GDM1 (cell line): ENCODE measurements at regions not wholly inside any gene's neighbourhood (a gene's known extent, or its start where the extent isn't known, plus 50 kb on each side); places are given as distances from the start of the nearest gene placed in this dataset.
"Not testable (repeated sequence)": the region's sequence is repeated elsewhere in the genome, so short reads cannot be mapped to it uniquely, and the experiment has no call there.

Source experiments
- DNase-seq: peaks from one replicate; lab custom pipeline; 2025; lab: John Stamatoyannopoulos, UW

DNA sequence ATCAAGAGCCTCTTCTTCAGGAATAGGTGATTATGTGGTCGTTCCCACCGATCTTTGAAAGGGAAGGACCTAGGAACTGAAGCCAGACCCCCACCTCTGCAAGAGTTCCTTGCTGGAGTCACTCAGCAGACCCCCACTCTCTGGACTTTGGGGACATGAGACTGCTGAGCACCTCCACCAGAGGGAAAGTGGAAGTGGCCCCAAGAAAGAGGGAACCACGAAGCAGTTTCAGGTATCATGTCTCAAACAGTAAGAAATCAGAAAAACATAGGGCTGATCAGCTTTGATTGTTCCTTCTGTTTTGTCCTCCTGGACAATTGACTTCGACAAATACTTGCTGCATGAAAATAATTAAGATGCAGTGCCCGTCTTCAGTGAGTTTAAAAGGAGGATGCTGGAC lies 84.2 kb upstream of the ADORA2B start:
- not testable (repeated sequence) for DNase-seq

DNA sequence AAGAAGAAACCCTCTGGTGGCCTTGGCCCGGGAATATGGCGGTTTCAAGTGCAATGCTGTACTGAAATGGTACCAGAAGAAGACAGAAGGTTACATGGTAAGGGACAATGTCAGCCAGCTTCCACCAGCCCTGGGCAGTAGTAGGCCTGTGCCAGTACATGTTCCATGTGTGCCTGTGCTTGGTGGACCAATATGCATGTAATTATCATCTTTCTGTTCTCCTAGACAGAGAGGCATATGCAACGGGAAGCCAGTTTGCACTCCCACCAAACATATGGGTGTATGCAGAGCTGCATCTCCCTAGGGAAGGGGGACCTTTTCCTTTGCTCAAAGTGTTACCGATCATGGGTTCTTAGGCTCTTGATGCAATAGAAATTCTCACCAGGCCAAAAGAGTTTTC lies 80.9 kb upstream of the ADORA2B start:
- DNase-seq = not testable (repeated sequence)

DNA sequence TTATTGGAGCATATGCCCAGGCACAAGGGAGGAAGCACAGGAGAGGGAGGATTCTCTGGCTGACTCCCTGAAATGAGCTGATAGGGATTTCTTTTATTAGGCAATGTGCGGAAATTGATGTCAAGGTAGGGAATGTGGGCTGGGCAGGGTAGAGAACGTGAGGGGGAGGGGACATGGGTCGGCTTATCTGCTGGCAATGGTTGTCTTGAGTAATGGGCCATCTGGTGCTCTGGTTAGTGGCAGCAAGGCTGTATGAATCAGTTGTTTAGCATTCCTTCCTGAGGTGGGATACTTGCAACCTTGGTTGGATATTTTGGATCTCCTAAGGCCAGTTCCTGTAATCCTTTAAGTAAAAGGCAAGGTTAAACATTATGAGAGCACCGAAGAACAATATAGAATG lies 80.5 kb upstream of the ADORA2B start:
- not testable (repeated sequence) for DNase-seq

DNA sequence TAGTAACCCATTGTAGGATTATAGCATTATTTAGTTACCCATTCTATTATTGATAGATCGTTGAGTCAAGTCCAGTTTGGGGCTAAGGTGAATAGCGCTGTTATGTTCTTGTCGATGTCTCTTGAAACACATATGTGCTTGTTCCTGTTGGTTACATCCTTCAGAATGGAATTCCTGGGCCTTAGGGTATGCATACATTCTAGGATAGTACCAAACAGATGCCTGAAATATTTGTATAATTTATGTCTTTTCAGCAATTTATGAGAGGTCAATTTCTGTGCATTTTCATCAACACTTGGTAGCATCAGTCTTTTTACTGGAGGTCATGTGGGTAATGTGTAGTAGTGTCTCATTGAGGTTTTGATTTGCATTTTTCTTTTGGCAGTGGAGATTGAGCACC lies 78.9 kb upstream of the ADORA2B start:
- not testable (repeated sequence) for DNase-seq

DNA sequence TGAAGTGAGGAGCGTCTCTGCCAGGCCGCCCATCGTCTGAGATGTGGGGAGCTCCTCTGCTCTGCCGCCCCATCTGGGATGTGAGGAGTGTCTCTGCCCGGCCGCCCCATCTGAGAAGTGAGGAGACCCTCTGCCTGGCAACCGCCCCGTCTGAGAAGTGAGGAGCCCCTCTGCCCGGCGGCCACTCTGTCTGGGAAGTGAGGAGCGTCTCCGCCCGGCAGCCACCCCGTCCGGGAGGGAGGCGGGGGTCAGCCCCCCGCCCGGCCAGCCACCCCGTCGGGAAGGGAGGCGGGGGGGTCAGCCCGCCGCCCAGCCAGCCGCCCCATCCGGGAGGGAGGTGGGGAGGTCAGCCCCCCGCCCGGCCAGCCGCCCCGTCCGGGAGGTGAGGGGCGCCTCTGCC lies 77.6 kb upstream of the ADORA2B start:
- not testable (repeated sequence) for DNase-seq

DNA sequence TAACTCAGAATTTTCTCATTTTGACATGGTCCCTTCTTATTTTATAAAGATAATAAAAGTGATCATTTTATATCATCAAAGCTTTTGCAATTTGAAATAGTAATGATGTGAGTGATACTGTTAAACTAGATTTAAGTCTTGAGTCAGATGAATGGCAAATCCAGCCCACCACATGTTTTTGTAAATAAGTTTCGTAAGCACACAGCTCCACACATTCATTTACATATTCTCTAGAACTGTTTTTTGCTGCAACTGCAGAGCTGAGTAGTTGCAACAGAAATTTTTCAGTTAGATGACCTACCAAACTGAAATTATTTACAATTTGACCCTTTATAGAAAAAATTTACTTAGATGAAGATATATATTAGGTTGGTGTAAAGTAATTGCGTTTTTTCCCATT lies 75.1 kb upstream of the ADORA2B start:
- DNase-seq = not testable (repeated sequence)

DNA sequence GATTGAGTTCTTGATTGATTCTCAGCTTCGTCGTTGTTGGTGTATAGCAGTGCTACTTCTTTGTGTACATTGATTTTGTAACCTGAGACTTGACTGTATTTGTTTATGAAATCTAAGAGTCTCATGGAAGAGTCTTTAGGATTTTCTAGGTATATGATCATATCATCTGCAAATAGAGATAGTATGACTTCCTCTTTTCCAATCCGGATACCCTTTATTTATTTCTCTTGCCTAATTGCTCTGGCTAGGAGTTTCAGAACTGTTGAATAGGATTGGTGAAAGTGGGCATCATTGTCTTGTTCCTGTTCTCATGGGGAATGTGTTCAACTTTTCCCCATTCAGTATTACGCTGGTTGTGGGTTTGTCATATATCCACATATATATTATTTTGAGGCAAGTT lies 72.3 kb upstream of the ADORA2B start:
- DNase-seq = not testable (repeated sequence)

DNA sequence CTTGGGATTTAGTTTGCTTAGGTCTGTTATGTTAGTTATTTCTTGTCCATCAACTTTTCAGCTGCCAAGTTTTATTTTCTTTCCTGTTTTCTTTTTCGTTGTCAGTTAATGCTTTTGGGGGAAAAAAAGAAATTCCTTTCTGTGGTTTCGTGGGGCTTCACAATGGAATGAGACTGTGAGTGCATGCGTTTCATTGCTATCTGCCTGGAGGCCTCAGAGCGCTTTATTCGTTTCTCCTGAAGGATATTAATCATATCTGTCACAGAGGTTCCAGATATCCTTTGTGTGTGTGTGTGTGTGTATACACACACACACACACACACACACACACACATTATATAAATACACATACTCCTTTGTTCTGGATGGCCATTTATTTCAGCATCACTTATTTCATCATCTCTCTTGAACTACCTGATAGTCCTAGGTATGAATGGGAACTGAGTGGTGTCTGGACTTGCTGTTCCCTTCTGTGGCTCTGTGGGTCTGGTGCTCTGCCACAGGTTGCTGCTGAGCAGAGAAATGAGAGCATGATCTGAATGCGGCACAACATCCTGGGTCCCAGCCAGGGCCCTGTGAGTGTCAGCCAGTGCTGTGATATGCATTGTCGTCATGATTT lies 66.9 kb upstream of the ADORA2B start:
- not testable (repeated sequence) for DNase-seq

DNA sequence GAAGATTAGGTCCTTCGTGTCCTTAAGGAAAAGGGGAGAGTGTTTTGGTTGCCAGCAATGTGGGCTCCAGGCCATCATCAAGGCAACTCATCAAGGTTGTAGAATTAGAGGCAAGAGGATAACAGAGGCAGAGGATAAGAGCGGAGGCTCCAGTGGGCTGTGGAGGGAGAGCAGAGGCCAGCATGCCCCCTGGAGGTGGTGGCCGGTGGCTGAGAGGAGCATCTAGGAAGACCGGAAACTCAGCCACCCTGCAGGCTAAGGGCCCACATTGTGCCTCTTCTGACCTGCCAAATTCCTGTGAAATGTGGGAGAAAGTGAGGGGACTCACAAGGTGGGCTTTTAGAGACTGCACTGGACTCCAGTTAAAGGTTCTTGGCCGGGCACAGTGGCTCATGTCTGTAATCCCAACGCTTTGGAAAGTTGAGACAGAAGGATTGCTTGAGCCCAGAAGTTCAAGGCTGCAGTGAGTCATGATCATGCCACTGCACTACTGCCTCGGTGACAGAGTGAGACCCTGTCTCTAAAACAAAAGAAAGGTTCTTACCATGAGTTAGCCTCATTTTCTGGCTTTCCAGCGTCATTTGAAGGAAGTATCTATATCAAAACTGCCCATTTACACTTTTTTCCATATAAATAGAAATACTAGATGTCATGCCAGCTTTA lies 62.7 kb upstream of the ADORA2B start:
- no peak for DNase-seq

DNA sequence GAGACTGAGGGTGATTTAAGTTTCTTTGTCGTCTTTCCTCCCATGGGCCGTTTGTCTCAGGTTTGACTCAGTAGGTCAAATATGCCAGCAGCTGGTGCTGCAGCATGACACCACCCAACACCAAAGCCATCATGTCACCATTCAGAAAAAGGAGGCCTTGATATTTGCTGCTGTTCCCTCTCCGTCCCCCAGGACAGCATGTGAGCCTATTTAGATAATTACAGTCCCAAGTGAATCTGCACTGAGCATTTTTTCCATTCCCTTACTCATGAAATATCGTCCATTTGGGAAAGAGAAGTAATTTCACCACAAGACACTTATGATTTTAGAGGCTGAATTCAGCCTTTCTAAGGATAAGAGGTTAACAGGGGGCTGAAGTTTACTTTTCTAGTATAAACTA lies 62.2 kb upstream of the ADORA2B start:
- no peak for DNase-seq

DNA sequence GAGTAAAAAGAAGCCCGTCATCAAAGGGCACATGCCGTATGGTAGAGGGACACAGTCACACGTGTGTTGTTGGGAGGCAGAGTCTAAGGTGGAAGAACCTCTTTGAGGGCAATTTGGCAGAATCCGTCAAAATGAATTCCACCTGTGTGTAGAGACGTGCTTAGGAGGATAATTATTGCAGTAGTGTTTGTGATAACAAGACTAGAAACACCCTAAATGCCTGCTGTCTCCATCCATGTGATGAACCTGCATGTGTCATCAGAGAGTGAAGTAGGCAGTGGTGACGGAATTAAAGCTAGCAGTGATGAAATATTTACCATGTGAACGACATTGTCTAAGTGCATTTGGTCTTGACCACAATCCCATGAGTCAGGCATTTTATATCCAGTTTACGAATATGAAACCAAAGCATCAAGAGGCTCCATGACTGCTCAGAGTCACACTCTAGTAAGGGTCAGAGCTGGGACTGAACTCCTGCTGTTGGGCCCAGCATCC lies 61.3 kb upstream of the ADORA2B start:
- no peak for DNase-seq

DNA sequence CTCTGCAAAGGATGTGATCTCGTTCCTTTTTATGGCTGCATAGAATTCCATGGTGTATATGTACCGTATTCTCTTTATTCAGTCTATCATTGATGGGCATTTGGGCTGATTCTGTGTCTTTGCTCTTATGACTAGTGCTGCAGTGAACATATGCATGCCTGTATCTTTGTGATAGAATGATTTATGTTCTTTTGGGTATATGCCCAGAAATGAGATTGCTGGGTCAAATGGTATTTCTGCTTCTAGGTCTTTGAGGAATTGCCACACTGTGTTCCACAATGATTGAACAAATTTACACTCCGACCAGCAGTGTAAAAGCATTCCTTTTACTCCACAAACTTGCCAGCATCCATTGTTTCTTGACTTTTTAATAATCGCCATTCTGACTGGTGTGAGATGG lies 60.2 kb upstream of the ADORA2B start:
- DNase-seq = no peak

DNA sequence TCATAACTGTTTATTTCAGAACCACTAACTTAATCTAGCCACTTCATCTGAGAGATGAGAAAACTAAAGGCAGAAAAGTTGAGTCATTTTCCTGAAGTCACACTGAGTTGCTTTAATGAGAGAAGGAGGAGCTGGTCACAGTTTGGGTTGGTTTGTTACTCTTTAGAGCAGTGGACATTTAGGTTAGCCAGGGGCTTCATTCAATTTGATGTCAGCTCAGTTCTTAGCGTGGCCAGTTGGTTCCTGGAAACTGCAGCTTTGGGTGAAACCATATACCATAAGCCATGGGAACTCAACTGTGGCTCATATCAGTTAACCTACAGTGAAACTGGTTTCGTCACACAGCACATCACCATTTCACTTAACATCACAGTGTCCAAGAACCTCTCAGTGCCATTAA lies 59.2 kb upstream of the ADORA2B start:
- DNase-seq = no peak

DNA sequence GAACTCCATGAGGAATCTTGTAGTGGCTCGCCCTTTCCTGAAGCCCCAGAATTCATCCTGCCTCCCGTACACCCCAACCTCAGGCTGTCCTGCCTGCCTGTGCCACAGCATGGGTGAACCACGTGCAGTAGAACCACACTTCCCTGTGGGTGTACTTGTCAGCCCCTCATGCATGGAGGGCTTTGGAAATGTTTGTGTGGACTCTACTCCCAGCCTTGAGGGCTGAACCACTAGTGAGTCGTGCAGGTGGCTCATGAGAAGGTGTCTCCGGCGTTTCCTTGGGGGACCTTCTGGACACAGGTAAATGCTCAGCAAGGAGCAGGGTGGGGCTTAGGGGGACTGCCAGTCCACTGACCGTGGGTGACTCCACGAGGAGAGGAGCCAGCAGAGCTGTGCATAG lies 58.7 kb upstream of the ADORA2B start:
- DNase-seq = no peak

DNA sequence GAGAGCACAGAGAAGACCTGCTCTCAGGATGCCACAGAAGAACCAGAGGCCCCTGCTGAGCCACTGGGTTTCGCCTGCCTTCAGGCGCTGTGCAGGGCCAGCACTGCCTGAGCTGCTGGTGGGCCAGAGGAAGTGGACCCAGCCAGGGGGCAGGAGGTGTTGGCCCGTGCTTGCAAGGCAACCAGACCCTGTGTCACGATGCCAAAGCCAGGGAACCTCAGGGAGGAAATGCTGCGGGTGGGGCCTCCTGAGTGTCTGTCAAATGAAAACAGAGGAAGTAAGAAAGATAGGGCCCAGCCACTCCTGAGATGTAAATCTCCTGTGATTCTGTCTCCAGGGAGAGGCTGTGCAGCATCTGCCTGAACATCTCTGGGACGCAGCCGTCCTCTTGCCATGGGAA lies 58.1 kb upstream of the ADORA2B start:
- no peak for DNase-seq

DNA sequence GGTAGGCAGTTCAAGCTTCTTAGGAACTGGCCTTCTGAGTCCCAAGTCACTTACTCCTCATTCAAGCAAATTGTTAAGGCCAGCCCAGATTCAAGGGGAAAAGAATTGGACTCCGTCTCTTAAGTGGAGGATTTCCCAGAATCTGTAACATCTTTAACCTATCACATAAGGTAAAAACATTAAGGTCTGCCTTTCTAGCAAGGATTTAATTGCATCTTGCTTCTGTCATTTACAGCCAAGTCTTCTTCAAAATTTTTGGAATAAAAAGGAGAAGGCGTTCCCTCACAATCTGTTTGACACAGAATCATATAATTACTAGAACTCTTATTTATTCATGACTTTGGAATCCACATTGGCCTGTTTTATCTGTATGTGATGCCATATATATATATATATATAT lies 56.5 kb upstream of the ADORA2B start:
- DNase-seq = no peak

DNA sequence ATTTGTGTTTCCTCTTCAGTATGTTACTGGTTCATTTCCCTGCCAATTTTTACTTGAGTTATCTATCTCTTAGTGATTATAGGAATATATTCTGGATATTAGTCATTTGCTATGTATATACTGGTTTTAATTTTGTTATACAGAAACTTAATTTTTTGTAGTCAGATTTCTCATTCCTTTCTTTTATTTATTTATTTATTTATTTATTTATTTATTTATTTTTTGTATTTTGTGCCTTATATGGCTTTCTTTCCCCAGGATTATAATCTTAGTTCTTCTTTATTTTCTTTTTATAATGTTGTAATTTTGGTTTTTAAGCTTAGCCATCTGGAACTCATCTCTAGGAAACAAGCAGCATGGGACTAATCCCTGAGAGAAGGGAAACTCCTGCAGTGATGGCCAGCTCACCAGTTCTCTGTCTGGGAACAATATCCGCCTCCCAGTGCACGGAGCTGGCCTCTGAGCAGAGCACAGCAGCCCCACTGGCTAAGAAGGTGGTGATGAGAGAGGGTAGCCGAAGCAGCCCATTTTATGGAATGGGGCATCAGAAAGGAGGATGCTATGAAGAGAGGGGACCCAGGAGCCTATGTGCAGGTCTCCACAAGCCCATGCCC lies 54.5 kb upstream of the ADORA2B start:
- DNase-seq = no peak

DNA sequence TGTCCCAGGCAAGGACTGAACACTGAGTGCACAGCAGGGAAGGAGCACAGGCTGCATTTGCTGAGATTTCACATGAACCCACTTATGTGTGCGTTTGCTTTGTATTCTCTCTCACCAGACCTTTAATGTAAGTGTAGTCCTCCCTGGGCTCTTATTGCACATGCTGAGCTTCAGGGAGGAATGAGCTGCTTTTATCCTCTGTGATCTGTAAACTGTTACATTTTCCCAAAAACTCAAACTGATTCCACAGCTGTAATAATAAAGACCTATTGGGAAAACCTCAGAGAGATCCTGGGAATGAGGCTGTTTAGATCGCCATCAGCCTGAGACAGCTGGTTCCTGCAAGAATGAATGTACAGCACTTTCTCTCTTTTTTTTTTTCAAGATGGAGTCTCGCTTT lies 53.6 kb upstream of the ADORA2B start:
- no peak for DNase-seq

DNA sequence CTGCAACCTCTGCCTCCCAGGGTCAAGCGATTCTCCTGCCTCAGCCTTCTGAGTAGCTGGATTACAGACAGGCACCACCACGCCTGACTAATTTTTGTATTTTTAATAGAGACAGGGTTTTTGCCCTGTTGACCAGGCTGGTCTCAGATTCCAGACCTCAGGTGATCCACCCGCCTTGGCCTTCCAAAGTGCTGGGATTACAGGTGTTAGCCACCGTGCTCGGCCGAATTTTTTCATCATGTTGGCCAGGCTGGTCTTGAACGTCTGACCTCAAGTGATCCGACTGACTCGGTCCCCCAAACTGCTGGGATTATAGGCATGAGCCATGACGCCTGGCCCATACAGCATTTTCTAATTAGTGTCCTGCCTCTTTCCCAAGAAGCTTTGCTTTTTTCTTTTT lies 52.7 kb upstream of the ADORA2B start:
- no peak for DNase-seq

DNA sequence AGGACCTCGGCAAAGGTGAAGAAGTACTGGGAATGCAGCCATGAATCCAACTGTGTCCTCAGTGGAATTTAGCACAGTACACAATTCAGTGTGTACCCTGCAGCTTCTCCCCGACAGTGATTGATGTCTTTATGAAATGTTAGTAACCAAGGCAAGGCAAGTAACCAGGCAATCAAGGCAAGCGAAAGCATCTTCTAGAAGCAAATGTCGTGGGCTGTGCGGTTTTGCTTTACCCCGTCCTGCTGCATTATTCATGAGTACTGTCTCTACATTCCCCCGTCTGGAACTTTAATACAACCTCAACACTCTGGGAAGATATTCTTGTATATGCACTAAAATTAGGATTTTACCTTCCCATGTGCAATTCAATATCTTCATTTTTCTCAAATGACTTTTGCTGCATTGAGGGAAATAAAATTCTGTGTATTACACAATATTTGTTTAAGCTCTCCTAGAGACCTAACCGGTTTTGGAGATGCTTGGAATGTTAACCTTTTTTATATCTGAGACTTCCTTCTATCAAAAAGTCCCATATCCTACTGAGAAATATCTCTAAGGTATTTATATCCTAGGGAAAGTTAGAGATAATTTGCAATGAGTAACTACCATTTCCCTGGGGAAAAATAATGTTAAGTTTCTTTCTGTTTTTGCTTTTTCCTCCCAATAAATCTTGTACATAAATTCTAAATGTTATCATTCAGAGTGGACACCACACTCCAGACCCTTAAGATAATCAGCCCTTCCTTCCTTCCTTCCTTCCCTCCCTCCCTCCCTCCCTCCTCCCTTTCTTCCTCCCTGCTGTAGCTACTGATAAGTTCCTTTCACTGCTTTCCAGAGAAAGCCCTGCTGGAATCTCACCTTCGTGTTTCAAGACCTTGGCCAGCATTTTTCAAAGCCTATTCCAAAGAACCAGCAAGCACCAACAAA lies 51.9 kb upstream of the ADORA2B start:
- no peak for DNase-seq

DNA sequence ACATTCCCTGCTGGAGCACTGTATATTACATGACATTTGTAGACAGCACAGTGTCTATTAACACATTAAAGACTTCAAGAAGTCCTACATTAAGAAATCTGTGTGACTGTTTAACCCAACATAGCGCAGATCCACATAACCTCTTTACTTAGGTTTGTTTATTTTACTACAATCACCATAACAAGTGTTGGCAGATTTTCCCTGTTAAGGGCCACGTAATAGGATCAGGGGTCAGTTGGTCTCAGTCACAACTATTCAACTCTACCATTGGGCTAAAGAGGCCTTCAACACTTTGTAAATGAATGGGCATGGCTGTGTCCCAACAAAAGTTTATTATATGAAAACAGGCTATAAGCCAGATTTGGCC lies 51.3 kb upstream of the ADORA2B start:
- DNase-seq = no peak

DNA sequence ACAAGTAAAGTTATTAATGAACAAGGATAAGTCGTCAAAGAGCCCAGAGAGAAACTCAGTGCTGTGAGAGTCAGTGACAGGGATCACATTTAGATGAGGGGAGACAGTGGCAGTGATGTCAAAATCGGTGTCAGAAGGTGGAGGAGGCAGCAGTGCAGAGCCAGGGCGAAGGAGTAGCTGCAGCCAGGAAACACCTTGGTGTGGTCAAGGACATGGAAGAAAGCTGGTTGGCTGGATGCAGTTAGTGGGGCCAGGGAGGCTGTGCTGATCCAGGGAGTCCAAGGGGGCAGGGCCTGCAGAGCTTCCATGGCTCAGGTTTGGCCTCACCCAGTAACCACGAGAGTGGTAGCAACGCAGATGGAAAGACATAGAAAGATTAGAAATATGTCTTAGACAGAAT lies 50.7 kb upstream of the ADORA2B start:
- peak; percentile 29 for DNase-seq
